Cardiac muscle cell (in vitro differentiated cells and primary cell): ENCODE measurements at regions not wholly inside any gene's neighbourhood (a gene's known extent, or its start where the extent isn't known, plus 50 kb on each side); places are given as distances from the start of the nearest gene placed in this dataset.

ENCODE experiments used
- DNase-seq, 2 donors: peaks; one replicate each; pipeline versions ENCODE4 v3.0.0 to v3.0.0-alpha.2; 2010 to 2017; ENCODE audit warnings: low read depth in 1 of 2, low spot score in 1 of 2
- H3K27ac ChIP-seq: fragments of 200-600 bp; sonication (generic); 2 replicates; pipeline ENCODE4 v1.5.1; 2016
- H3K27me3 ChIP-seq: fragments of 200-600 bp; sonication (generic); 2 replicates; pipeline ENCODE4 v1.6.0; 2016; ENCODE audit warnings: control low read depth
- H3K36me3 ChIP-seq: fragments of 200-600 bp; sonication (generic); 2 replicates; pipeline ENCODE4 v1.5.1; 2016; ENCODE audit warnings: control low read depth
- H3K4me1 ChIP-seq: fragments of 200-600 bp; sonication (generic); 2 replicates; pipeline ENCODE4 v1.8.1; 2017; ENCODE audit warnings: low read depth, mild to moderate bottlenecking, mixed run types
- H3K4me3 ChIP-seq: fragments of 200-600 bp; sonication (generic); 2 replicates; pipeline ENCODE4 v1.5.1; 2016; ENCODE audit warnings: mild to moderate bottlenecking
- H3K9me3 ChIP-seq: fragments of 200-600 bp; sonication (generic); 2 replicates; pipeline ENCODE4 v1.5.1; 2017; ENCODE audit warnings: low read depth, mild to moderate bottlenecking, control low read depth
- TF ChIP-seq, protein P1 (sequence below): IDR thresholded peaks from 2 replicates; pipeline ENCODE4 v1.5.1; 2012; ENCODE audit warnings: low read depth, mild to moderate bottlenecking, low read length

- Histone ChIP-seq H3K36me3 (no peaks in the 10 kb centered on the region), H3K4me1 (no peaks in the 10 kb centered on the region), H3K27ac (no peak overlapping the region), H3K27me3 (no peaks in the 10 kb centered on the region), H3K9me3 (no peaks in the 10 kb centered on the region), H3K4me3 (no peak overlapping the region)
- TF ChIP-seq, protein P1, sequence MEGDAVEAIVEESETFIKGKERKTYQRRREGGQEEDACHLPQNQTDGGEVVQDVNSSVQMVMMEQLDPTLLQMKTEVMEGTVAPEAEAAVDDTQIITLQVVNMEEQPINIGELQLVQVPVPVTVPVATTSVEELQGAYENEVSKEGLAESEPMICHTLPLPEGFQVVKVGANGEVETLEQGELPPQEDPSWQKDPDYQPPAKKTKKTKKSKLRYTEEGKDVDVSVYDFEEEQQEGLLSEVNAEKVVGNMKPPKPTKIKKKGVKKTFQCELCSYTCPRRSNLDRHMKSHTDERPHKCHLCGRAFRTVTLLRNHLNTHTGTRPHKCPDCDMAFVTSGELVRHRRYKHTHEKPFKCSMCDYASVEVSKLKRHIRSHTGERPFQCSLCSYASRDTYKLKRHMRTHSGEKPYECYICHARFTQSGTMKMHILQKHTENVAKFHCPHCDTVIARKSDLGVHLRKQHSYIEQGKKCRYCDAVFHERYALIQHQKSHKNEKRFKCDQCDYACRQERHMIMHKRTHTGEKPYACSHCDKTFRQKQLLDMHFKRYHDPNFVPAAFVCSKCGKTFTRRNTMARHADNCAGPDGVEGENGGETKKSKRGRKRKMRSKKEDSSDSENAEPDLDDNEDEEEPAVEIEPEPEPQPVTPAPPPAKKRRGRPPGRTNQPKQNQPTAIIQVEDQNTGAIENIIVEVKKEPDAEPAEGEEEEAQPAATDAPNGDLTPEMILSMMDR = no peak
- no peak for DNase-seq
Observed at GRCh38 chr1:71153826-71154225, 73.0 kb upstream of the ZRANB2 start.

- Histone ChIP-seq H3K27me3 (no peaks in the 10 kb centered on the region), H3K27ac (no peak overlapping the region), H3K9me3 (no peaks in the 10 kb centered on the region), H3K4me3 (no peak overlapping the region), H3K36me3 (no peaks in the 10 kb centered on the region), H3K4me1 (no peaks in the 10 kb centered on the region)
- DNase-seq = no peak
- TF ChIP-seq, protein P1 = no peak
Observed at GRCh38 chr1:71147637-71148360, 67.0 kb upstream of the ZRANB2 start.

GRCh38 chr1:71135571-71135970 lies 54.7 kb upstream of the ZRANB2 start:
- Histone ChIP-seq H3K4me3 (no peak overlapping the region), H3K9me3 (no peaks in the 10 kb centered on the region), H3K27ac (no peak overlapping the region), H3K36me3 (no peaks in the 10 kb centered on the region), H3K27me3 (no peaks in the 10 kb centered on the region), H3K4me1 (no peaks in the 10 kb centered on the region)
- DNase-seq = no peak
- TF ChIP-seq, protein P1 = no peak
